ENCODE measurements at regions not wholly inside any gene's neighbourhood (a gene's known extent, or its start where the extent isn't known, plus 50 kb on each side); places are given as distances from the start of the nearest gene placed in this dataset.

DNA sequence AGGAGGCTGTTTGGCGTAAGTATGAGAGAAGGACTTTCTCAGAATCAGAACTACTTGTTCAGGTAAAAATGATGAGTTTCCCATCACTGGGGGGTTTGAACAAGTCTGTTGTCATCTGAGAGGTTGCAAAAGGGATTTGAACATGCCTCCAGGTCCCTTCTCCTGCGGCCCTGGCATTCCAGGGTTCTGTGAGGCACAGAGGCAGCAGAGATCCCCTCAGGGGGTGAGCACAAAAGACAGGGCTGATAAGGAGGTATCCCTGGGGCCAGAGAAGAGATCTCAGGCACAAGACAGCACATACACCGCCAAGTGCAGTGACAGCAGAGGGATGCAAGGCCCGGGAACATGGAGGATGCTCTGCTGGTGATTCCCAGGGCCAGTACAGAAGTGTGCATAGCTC is 275.8 kb upstream of the TSHZ3 start:
- Histone ChIP-seq H3K4me3 (replicated peaks; ENCODE audit: insufficient read depth, low read length) (no peak overlapping the region), H3K27me3 (ENCODE audit: insufficient read depth, poor library complexity, severe bottlenecking) (no peaks in the 10 kb centered on the region), H3K27ac (replicated peaks) (no peak overlapping the region)
- TF ChIP-seq, protein P1, sequence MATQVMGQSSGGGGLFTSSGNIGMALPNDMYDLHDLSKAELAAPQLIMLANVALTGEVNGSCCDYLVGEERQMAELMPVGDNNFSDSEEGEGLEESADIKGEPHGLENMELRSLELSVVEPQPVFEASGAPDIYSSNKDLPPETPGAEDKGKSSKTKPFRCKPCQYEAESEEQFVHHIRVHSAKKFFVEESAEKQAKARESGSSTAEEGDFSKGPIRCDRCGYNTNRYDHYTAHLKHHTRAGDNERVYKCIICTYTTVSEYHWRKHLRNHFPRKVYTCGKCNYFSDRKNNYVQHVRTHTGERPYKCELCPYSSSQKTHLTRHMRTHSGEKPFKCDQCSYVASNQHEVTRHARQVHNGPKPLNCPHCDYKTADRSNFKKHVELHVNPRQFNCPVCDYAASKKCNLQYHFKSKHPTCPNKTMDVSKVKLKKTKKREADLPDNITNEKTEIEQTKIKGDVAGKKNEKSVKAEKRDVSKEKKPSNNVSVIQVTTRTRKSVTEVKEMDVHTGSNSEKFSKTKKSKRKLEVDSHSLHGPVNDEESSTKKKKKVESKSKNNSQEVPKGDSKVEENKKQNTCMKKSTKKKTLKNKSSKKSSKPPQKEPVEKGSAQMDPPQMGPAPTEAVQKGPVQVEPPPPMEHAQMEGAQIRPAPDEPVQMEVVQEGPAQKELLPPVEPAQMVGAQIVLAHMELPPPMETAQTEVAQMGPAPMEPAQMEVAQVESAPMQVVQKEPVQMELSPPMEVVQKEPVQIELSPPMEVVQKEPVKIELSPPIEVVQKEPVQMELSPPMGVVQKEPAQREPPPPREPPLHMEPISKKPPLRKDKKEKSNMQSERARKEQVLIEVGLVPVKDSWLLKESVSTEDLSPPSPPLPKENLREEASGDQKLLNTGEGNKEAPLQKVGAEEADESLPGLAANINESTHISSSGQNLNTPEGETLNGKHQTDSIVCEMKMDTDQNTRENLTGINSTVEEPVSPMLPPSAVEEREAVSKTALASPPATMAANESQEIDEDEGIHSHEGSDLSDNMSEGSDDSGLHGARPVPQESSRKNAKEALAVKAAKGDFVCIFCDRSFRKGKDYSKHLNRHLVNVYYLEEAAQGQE (IDR thresholded peaks at IDR 0.05; ENCODE audit: insufficient replicate concordance, low read depth): no peak
- TF ChIP-seq, protein P2, sequence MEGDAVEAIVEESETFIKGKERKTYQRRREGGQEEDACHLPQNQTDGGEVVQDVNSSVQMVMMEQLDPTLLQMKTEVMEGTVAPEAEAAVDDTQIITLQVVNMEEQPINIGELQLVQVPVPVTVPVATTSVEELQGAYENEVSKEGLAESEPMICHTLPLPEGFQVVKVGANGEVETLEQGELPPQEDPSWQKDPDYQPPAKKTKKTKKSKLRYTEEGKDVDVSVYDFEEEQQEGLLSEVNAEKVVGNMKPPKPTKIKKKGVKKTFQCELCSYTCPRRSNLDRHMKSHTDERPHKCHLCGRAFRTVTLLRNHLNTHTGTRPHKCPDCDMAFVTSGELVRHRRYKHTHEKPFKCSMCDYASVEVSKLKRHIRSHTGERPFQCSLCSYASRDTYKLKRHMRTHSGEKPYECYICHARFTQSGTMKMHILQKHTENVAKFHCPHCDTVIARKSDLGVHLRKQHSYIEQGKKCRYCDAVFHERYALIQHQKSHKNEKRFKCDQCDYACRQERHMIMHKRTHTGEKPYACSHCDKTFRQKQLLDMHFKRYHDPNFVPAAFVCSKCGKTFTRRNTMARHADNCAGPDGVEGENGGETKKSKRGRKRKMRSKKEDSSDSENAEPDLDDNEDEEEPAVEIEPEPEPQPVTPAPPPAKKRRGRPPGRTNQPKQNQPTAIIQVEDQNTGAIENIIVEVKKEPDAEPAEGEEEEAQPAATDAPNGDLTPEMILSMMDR (IDR thresholded peaks at IDR 0.05; ENCODE audit: insufficient read depth, low read length): no peak
- TF ChIP-seq GABPA (IDR thresholded peaks at IDR 0.05; ENCODE audit: low read depth): no peak
- TF ChIP-seq POLR2AphosphoS5 (IDR thresholded peaks at IDR 0.05; ENCODE audit: low read depth): no peak
- TF ChIP-seq SPI1 (IDR thresholded peaks at IDR 0.05; ENCODE audit: borderline replicate concordance, low read depth): no peak
- no peak for DNase-seq (ENCODE audit: low read depth in 1 of 2, low spot score in 1 of 2)

DNA sequence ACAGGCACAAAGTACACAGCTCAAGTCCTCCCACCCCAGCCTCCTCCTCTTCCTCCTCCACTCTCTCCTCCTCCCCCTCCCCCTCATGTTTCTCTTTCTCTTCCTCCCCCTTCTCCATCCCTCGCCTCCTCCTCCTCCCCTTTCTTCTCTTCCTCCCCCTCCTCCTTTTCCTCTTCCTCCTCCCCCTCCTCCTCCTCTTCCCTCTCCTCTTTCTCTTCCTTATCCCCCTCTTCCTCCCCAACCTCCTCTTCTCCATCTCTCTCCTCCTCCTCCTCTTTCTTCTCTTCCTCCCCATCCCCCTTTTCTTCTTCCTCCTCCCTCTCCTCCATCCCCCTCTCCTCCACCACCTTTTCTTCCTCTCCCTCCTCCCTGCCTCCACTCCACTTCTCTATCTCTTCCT is 276.3 kb upstream of the TSHZ3 start:
- no peak for TF ChIP-seq GABPA (IDR thresholded peaks at IDR 0.05; ENCODE audit: low read depth)
- TF ChIP-seq SPI1 (IDR thresholded peaks at IDR 0.05; ENCODE audit: borderline replicate concordance, low read depth): no peak
- TF ChIP-seq, protein P1 (IDR thresholded peaks at IDR 0.05; ENCODE audit: insufficient replicate concordance, low read depth): no peak
- no peak for TF ChIP-seq POLR2AphosphoS5 (IDR thresholded peaks at IDR 0.05; ENCODE audit: low read depth)
- TF ChIP-seq, protein P2 (IDR thresholded peaks at IDR 0.05; ENCODE audit: insufficient read depth, low read length): no peak
- no peak for DNase-seq (ENCODE audit: low read depth in 1 of 2, low spot score in 1 of 2)
- no peaks in the 10 kb centered on the region for H3K27me3 ChIP-seq (ENCODE audit: insufficient read depth, poor library complexity, severe bottlenecking)

DNA sequence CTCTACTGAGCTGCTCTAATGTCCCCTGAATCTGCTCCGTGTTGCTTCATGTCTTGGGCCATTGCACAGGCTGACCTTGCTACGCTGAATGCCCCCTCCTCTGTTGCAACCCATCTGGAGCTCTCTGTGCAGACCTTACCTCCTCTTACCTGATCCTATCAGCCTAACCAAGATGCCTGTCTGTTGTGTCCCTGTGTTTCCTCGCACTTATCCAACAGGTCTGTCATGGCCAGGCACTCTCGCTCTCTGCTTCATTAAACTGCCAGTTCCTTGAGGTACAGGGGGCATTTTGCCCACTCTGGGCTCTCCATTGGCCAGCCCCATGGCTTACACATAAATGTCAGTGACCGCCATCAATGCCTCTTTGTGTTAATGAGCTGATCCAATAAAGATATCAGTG is 277.7 kb upstream of the TSHZ3 start:
- Histone ChIP-seq H3K27ac (replicated peaks) (no peak overlapping the region), H3K27me3 (ENCODE audit: insufficient read depth, poor library complexity, severe bottlenecking) (no peaks in the 10 kb centered on the region), H3K4me3 (replicated peaks; ENCODE audit: insufficient read depth, low read length) (no peak overlapping the region)
- DNase-seq (ENCODE audit: low read depth in 1 of 2, low spot score in 1 of 2): no peak
- TF ChIP-seq SPI1 (IDR thresholded peaks at IDR 0.05; ENCODE audit: borderline replicate concordance, low read depth): no peak

More for the DNA sequence above, 276.3 kb upstream of the TSHZ3 start:
- Histone ChIP-seq H3K27ac (replicated peaks) (no peak overlapping the region), H3K4me3 (replicated peaks; ENCODE audit: insufficient read depth, low read length) (no peak overlapping the region)

DNA sequence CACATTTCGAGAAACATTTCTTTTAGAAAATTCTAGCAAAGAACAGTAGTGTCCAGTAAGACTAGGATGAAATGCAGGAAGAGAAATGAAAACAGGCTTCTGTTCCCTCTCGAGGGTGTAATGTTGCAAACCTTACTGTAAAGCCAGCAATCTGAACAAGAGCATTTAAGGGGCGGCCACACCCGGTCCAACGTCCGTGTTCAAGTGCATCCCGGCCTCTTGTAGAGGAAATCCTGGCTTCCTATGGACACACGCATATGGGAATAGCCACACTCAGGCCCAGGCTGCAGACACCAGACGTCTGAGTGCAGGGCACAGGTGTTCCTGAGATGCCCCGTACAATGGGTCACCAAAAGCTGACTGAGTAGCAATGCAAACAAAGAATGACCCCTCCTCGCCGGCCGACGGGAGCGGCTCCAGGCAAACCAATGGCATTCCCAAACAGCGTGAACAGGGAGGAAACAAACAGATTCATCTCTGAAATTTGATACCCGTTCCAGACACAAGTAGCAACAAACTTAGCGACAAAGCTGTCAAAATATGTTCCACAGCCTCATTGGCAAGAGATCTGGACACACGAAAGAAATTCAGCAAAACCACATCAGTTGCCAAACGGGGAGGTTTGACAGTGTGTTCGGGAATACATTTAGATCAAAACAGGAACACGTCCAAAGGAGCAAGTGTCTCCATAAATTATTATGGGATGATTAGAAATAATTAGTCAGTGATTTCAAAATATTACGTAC is 278.6 kb upstream of the TSHZ3 start:
- DNase-seq (ENCODE audit: low read depth in 1 of 2, low spot score in 1 of 2): no peak
- no peak overlapping the region for H3K4me3 ChIP-seq (replicated peaks; ENCODE audit: insufficient read depth, low read length)
- no peak for TF ChIP-seq POLR2AphosphoS5 (IDR thresholded peaks at IDR 0.05; ENCODE audit: low read depth)
- TF ChIP-seq, protein P2 (IDR thresholded peaks at IDR 0.05; ENCODE audit: insufficient read depth, low read length): no peak
- no peak for TF ChIP-seq GABPA (IDR thresholded peaks at IDR 0.05; ENCODE audit: low read depth)
- TF ChIP-seq, protein P1 (IDR thresholded peaks at IDR 0.05; ENCODE audit: insufficient replicate concordance, low read depth): no peak
- TF ChIP-seq SPI1 (IDR thresholded peaks at IDR 0.05; ENCODE audit: borderline replicate concordance, low read depth): no peak

More for the DNA sequence above, 278.6 kb upstream of the TSHZ3 start:
- H3K27me3 ChIP-seq (ENCODE audit: insufficient read depth, poor library complexity, severe bottlenecking): no peaks in the 10 kb centered on the region
- H3K27ac ChIP-seq (replicated peaks): no peak overlapping the region

Measured in HL-60 (cell line).